ENCODE measurements at regions not wholly inside any gene's neighbourhood (a gene's known extent, or its start where the extent isn't known, plus 50 kb on each side); places are given as distances from the start of the nearest gene placed in this dataset.

- no TSS peak for BruUV-seq (replicated peaks)
- Histone ChIP-seq H3K27me3 (ENCODE audit: control insufficient read depth, insufficient read depth, low read length) (no peaks in the 10 kb centered on the region), H3K4me3 (ENCODE audit: low read depth in 2 of 2, low read length in 2 of 2) (no peak overlapping the region), H3K4me1 (ENCODE audit: control insufficient read depth, insufficient read depth, low read length) (no peaks in the 10 kb centered on the region), H3K27ac (ENCODE audit: low read length) (no peak overlapping the region), H3K36me3 (ENCODE audit: control insufficient read depth, insufficient read depth, low read length) (no peaks in the 10 kb centered on the region), H3K9me3 (ENCODE audit: control insufficient read depth, insufficient read depth, low read depth, low read length) (no peaks in the 10 kb centered on the region)
- in situ Hi-C loops (cut with HindIII; ENCODE audit: low pct_unique_long_range_greater_than_20kb, low sequenced_read_pairs) = loop anchor here (25.0 kb wide), 2 partner anchors 308 to 733 kb away; no protein-coding TSS in a partner anchor
- intact Hi-C loops (cut with micrococcal nuclease; ENCODE audit: unreplicated experiment) = no loop called here
- CTCF ChIA-PET = no interaction called here
- POLR2A ChIA-PET = no interaction called here
- DNase-seq (ENCODE audit: low read depth, low spot score) (no peak), ATAC-seq (no peak)
- no peak for TF ChIP-seq SIN3A (IDR thresholded peaks at IDR 0.05; ENCODE audit: borderline replicate concordance, insufficient read depth, low read depth, low read length)
- no peak for TF ChIP-seq TCF7L2 (IDR thresholded peaks at IDR 0.05; ENCODE audit: low read depth, low read length)
- TF ChIP-seq CTCF (IDR thresholded peaks at IDR 0.05) = no peak
- TF ChIP-seq POLR2AphosphoS5 (IDR thresholded peaks at IDR 0.05; ENCODE audit: low read depth, low read length) = no peak
- no peak for TF ChIP-seq REST (IDR thresholded peaks at IDR 0.05; ENCODE audit: insufficient read depth in 1 of 2, low read depth in 2 of 2, low read length in 1 of 2)
Observed at GRCh38 chr3:102545276-102545675, 110.5 kb downstream of the ZPLD1 start.

- BruUV-seq (replicated peaks) = no TSS peak
- in situ Hi-C loops (cut with HindIII; ENCODE audit: low pct_unique_long_range_greater_than_20kb, low sequenced_read_pairs) = no loop called here
- H3K4me3 ChIP-seq (ENCODE audit: low read depth in 2 of 2, low read length in 2 of 2) = no peak overlapping the region
- ChIA-PET POLR2A (no interaction called here), CTCF (no interaction called here)
- no peaks in the 10 kb centered on the region for H3K9me3 ChIP-seq (ENCODE audit: control insufficient read depth, insufficient read depth, low read depth, low read length)
- ATAC-seq = no peak
- no peaks in the 10 kb centered on the region for H3K4me1 ChIP-seq (ENCODE audit: control insufficient read depth, insufficient read depth, low read length)
- H3K27me3 ChIP-seq (ENCODE audit: control insufficient read depth, insufficient read depth, low read length) = no peaks in the 10 kb centered on the region
- TF ChIP-seq CTCF (IDR thresholded peaks at IDR 0.05) = no peak
- no peak for TF ChIP-seq TCF7L2 (IDR thresholded peaks at IDR 0.05; ENCODE audit: low read depth, low read length)
- intact Hi-C loops (cut with micrococcal nuclease; ENCODE audit: unreplicated experiment) = no loop called here
- H3K27ac ChIP-seq (ENCODE audit: low read length) = no peak overlapping the region
- no peaks in the 10 kb centered on the region for H3K36me3 ChIP-seq (ENCODE audit: control insufficient read depth, insufficient read depth, low read length)
- no peak for DNase-seq (ENCODE audit: low read depth, low spot score)
Observed at GRCh38 chr3:102553876-102554275, 119.1 kb downstream of the ZPLD1 start.

- ATAC-seq (no peak), DNase-seq (ENCODE audit: low read depth, low spot score) (no peak)
- H3K27me3 ChIP-seq (ENCODE audit: control insufficient read depth, insufficient read depth, low read length) = no peaks in the 10 kb centered on the region
- intact Hi-C loops (cut with micrococcal nuclease; ENCODE audit: unreplicated experiment) = no loop called here
- no peak overlapping the region for H3K27ac ChIP-seq (ENCODE audit: low read length)
- CTCF ChIA-PET = no interaction called here
- no peak overlapping the region for H3K4me3 ChIP-seq (ENCODE audit: low read depth in 2 of 2, low read length in 2 of 2)
- POLR2A ChIA-PET = no interaction called here
- in situ Hi-C loops (cut with HindIII; ENCODE audit: low pct_unique_long_range_greater_than_20kb, low sequenced_read_pairs) = no loop called here
- H3K9me3 ChIP-seq (ENCODE audit: control insufficient read depth, insufficient read depth, low read depth, low read length) = no peaks in the 10 kb centered on the region
- H3K36me3 ChIP-seq (ENCODE audit: control insufficient read depth, insufficient read depth, low read length) = no peaks in the 10 kb centered on the region
- H3K4me1 ChIP-seq (ENCODE audit: control insufficient read depth, insufficient read depth, low read length) = no peaks in the 10 kb centered on the region
- no TSS peak for BruUV-seq (replicated peaks)
- TF ChIP-seq REST (IDR thresholded peaks at IDR 0.05; ENCODE audit: insufficient read depth in 1 of 2, low read depth in 2 of 2, low read length in 1 of 2) (no peak), POLR2AphosphoS5 (IDR thresholded peaks at IDR 0.05; ENCODE audit: low read depth, low read length) (no peak), CTCF (IDR thresholded peaks at IDR 0.05) (no peak), TCF7L2 (IDR thresholded peaks at IDR 0.05; ENCODE audit: low read depth, low read length) (no peak)
Observed at GRCh38 chr3:102570511-102570910, 135.7 kb downstream of the ZPLD1 start.
